ENCODE measurements at regions not wholly inside any gene's neighbourhood (a gene's known extent, or its start where the extent isn't known, plus 50 kb on each side); places are given as distances from the start of the nearest gene placed in this dataset.
A peak's percentile ranks its signal among the peaks of the same experiment; 100 is the strongest.

DNA sequence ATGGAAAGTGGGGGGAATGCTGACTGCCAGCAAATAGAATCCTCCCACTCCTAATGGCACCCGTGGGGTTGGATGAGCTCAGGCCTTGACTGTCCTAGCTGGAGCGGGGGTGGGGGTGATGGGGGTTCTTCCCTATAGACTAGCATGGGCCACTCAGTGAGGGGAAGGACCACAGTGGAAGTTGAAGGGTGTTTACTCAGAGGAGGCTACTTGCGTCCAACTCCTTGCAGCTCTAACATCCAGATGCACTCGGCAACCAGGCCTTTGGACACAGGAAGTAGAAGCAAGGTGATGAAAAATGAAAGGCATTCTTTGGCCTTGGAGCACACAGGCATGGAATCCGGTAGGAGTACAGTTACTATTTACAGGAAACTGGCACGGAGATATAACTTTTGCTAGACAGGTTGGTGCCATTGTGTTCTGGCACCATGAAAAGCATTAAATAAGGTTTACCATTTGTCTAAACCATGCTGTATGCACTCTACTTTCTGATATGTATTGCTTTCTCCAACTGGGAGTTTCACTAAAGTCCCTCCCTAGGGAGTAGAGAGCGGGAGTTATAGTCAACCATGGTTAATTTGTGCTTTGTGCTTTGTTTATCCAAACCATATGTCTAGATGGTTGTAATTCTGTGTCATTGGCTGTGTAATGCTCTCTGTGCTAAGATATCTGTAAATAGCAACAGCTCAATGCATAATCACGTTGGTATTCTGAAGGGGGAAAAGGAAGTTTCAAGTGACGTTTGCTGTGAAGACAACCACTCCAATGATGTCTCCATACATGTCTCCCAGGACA, 125.3 kb downstream of the TSHZ3 start:
- DNase-seq (ENCODE audit: low spot score), result peak; percentile 59

DNA sequence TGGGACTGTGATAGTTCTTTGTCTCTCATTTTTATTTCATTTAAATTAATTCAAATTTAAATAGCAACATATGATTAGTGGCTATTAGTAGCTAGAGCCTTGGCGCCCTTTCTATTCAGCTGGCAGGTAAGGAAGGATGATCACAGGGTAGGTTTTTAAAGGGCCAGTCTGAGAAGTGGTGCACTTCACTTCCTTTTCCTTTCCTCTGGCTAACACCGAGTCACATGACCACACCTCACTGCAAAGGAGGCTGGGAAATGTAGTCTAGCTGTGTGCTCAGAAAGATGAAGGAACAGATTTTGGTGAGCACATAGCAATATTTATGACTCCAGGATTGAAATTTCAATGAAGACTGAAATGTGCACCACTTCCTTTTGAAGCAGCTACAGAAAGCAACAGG, 128.7 kb downstream of the TSHZ3 start:
- DNase-seq (ENCODE audit: low spot score), result no peak

DNA sequence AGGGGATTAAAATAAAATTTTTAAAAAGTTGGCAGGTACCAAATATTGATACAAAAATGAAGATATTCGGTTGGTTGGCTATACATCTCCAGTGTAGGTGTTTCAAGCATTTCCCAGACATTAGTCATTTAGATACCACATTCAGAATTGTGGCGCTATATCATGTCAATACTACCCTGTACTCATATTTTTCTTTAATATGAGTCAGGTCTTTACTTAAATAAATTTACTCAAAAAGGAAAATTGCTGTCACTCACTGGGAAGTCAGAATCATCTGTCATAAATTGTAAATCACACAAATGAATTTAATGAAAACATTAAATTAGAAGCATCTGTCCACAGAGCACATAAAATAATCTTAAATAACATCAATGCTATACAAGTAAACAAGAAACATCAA, 134.2 kb downstream of the TSHZ3 start:
- no peak for DNase-seq (ENCODE audit: low spot score)

DNA sequence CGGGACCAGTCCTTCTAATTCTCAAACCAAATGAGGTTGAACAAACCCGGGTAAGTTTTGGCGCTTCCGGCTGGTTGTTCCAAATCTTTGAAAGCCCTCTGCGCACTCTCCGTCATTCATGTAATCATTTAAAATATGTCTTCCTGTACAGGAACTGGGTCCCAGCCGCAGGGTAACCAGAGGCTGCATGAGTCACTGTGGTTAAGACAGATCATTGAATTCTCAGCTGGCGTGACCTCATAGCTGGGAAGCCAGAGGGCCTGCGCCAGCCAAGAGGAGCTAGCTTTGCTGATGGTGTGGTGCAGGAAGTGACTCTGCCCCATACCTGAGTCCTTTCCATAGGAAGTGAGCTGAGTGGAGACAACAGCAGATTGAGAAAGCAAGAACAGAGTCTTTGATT, 135.2 kb downstream of the TSHZ3 start:
- DNase-seq (ENCODE audit: low spot score), result peak; percentile 94

DNA sequence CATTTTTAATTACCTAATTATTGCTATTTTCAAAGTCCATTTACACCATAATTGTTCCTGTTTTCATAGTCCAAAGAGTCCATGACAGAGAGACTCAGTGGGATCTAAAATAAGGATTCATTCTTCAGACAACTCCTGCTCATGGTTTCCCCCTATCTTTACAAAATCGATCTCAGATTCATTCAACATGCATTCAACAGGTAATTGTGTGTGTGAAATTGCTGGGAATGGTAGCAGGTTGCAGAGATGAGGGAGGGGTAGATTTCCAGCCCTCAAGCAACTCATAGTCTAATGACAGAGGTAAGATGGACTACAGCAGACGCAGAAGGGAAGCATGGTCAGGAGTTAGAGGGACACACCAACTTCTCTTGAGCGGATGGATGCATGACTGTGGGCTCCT, 138.1 kb downstream of the TSHZ3 start:
- DNase-seq (ENCODE audit: low spot score), result no peak

DNA sequence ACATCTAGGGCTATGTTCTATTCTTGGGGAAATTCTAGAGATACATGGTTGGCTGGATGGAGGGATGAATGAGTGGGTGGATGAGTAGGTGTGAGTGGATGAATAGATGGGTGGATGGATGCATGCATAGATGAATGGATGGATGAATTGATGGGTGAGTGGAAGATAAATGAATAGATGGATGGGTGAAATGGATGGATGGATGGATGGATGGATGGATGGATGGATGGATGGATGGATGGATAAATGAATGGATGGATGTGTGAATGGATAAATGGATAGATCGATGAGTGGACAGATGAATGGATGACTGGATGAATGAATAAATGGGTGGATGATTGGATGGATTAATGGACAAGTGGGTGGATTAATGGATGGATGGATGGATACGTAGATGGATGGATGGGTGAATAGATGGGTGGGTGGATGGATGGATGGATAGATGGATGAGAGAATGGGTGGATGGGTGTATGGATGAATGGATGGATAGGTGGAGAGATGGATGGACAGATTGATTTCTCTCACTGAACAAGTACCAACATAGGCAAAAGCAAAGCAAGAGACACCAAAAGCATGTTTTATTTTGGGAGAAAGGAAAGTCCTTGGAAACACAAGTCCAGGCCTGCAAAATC, 143.2 kb downstream of the TSHZ3 start:
- no peak for DNase-seq (ENCODE audit: low spot score)

DNA sequence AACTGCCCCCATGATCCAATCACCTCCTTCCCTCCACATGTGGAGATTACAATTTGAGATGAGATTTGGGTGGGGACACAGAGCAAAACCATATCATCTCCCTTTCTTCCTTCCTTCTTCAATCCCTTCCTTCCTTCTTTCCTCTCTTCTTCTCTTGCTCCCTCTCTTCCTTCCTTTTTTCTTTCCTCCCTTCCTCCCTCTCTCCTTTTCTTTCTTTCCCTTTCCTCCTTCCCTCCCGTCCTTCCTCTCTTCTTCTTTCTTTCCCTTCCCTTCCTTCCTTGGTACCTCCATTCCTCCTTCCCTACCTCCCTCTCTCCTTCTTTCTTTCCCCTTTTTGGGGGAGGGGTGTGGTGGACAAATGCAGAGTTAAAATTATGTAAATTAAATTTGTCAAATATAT, 145.1 kb downstream of the TSHZ3 start:
- DNase-seq (ENCODE audit: low spot score), result no peak

DNA sequence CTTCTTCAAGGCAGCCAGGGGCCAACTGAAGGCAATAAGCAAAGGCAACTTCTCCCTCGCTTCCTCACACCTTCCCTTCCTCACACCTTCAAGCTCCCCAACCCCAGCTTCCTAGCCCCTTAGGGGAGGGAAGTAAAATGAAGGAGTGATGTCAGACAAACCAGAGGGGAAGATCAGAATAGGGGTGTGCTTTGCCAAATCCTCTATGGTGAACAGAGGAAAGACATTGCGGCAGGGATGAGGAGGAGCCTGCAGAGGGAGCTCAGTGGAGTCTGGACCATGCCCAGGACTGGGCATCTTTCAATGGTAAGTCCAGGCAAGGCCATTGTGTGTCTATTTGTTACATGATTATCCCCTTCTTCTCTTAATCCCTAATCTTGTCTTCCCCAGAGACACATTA, 164.0 kb downstream of the TSHZ3 start:
- DNase-seq (ENCODE audit: low spot score), result no peak

DNA sequence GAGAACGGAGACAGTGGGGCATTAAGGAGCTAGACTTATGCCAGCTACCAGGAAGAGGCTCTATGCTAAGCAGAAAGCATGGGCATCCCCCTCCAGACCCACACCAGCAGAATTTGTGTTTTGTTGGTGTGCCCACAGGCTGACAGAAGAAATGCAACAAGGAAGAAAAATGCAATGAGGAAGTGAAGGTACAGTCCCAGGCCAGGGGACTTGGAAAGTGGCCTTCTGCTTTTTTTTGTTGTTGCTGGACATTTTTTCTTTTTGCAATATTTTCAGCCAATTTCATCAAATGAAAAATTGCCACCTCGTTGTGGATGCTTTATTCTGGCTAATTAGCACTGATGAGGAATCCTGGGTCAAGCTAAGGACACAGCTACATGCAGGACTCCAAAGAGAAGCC, 167.7 kb downstream of the TSHZ3 start:
- DNase-seq (ENCODE audit: low spot score), result no peak

DNA sequence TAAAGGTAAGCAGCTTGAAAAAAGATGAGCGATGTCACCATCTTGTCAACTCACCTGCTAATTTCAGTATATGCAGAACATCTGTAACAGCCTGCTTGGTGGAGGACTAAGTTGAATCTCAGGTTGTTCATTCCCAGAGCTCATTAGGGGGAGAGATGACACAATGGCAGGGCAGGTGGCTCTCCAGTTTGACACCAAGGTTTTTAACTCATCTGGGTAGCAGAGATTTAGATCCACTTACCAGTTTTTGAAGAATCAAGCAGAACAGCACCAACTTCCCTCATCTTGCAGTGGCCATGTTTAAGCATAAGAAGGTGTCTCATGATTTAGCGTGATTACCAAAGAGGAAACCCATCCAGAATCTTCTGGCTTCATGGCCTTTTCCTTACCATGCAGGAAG, 168.3 kb downstream of the TSHZ3 start:
- no peak for DNase-seq (ENCODE audit: low spot score)

DNA sequence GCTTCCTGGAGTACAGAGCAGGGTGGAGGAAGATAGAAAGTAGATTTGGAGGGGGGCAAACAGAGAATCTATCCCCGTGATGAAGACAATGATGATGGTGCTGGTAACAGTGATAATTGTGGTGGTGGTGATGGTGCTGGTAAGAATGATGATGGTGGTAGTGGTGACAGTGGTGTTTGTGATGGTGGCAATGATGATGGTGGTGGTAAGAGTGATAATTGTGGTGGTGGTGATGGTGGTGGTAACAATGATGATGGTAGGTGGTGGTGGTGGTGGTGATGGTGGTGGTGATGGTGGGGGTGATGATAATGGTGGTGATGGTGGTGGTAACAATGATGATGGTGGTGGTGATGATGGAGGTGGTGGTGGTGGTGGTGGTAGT, 169.8 kb downstream of the TSHZ3 start:
- no peak for DNase-seq (ENCODE audit: low spot score)

DNA sequence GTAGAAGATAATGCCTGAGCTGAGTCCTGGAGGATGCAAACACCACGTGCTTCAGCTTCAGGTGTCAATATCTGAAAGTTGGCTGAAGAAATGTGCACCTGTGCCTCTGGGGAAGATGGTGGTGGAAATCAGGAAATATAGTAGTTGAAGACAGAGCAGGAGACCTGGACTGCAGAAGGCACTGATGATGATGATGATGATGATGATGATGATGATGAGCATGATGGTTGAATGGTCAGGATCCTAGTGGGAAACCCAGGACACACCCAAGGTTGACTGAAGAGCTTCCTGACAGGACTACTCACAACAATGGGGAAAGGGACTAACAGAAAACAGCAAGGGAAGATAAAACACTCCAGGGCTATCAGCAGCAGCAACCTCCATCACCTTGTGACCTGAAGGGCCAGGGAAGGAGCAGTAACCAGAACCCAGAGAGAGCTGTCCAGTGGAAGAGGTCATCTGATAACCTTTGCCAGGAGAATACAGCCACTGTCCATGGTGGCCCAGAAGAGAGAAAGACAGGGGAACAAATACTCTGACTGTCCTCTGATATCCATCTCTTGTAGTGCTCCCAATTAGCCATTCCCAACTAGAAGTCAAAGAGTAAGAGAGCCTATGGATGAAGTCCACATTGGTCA, 170.3 kb downstream of the TSHZ3 start:
- no peak for DNase-seq (ENCODE audit: low spot score)

DNA sequence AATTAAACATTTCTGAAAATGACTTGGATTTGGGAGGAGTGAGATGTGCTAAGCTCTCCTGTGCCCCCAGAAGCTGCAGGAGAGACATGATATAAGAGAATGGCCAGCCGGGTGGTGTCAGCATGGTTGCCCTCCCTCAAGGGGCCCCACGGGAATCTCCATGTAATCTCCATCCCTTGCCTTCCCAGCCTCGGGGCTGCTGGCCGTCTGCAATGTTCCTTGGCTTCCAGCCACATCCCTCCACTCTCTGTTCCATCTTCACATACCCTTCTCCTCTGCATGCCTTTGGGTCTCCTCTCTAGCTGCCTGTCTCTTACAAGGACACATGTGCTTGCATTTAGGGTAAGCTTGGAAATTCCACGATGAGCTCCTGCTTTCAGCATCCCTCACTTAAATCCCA, 172.0 kb downstream of the TSHZ3 start:
- DNase-seq (ENCODE audit: low spot score), result no peak

DNA sequence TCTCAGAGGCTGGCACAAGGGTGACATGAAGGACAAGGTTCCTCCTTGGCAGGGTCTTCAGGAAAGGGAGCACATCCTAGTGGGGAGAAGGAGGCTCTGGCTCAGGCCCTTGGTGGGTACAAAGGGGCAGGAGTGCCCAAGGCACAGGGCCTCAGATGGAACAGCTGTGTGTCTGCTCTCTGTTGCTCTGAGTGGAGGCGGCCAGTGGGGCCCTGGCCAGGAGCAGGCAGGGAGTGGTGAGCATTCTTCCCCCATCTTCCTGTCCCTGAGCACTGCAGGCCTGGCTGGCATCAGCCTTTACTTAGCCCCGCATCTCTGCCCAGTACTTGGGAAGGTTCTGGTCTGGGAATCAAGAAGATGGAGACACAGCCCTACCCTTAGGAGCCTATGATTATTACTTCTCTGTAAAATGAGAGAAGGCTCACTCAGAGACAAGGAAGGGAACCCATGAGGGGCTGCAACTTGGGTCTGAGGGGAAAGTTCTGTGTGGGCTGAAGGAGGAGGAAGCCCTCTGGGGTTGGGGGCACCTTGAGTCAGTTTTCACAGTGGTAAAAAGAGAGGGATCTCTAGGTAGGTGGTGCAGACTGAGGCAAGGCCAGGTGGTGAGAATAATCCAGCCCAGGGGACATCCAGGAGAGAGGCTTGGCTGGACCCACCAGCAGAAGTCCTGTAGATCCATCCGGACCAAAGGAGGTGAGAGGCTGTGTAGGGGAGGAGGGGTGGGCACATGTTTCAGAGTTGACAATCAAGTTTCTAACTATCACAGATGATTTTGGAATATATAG, 173.5 kb downstream of the TSHZ3 start:
- no peak for DNase-seq (ENCODE audit: low spot score)

DNA sequence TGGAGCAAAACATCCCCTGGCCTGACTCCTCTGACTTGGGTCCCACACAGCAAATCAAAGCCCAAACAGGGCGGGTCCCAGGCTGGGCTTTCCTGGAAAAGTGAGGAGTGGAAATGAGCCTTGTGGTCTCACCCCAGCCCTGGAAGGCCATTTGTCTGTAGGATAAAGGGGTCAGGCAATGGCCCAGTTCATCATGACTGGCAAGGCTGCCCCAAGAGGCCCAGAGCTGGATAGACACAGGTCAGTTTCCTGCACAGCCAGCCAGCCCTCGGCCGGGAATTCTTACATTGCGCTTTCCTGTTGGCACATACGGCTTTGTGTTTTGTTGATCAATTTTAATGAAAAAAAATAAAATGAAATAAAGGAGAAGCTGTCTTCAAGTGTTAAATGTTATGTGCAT, 174.3 kb downstream of the TSHZ3 start:
- no peak for DNase-seq (ENCODE audit: low spot score)

DNA sequence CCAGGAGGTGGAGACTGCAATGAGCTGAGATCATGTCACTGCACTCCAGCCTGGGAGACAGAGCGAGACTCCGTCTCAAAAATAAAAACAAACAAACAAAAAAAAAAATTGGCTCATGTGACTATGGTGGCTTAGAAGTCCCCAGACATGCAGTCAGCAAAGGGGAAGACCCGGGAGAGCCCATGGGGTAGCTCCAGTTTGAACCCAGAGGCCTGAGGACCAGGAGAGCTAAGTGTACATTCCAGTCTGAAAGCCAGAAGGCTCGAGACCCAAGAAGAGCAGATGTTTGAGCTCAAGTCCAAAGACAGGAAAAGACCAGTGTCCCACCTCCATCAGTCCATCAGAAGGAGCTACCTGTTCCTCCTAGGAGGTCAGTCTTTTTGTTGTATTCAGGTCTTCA, 175.2 kb downstream of the TSHZ3 start:
- no peak for DNase-seq (ENCODE audit: low spot score)

DNA sequence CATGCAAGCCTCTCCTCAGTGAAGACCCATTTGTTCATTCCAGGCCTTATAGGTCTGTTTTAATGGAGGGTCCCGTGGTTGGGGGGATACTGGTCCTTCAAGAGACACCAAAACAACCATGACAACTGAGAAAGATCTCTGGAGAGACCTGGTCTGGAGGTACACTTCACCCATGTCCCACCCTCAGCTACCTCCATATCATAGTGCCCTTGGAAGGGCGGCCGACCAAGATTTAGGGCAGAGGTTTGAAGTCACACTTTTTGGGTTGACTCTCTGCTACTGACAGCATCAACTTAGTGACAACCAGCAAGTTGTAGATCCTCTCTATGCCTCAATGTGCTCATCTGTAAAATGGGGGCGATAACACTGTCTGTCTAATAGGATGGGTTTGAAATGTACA, 177.3 kb downstream of the TSHZ3 start:
- DNase-seq (ENCODE audit: low spot score), result no peak

DNA sequence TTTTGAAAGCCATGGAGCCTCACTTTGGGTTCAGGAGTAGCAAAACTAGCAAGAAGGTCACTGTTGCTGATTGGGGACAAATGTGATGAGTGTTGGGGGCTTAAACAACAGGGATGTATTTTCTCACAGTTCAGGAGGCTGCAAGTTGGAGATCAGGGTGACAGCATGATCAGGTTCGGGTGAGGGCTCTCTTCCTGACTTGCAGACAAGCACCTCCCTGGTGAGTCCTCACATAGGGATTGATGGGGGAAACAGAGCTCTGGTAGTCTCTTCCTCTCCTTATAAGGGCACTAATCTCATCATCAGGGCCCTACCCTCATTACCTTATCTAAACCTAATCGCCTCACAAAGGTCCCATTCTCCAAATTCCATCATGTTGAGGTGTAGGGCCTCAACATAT, 179.2 kb downstream of the TSHZ3 start:
- no peak for DNase-seq (ENCODE audit: low spot score)

DNA sequence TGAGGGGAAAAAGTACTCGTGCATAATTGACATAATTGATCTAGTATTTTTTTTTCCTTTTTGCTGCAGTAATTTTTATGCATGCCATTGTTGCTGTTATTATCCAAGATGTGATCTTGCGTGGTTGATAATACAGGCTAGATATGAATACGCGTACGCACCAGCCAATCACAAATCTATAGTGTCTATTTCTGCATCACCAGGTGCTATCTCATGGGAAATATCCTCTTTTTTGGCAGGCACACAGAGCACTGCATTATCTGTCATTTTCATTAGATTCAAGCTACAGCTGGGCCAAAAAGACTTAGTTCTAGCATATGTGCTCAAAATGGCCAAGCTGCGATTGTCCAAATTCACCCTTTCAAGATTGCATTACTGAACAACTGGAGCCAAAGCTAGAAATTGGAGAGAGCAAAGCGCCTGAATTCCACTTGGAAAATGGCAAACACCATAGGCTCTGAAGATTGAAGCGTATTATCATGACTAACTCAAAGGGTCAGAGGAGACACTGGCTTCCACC, 181.1 kb downstream of the TSHZ3 start:
- no peak for DNase-seq (ENCODE audit: low spot score)

DNA sequence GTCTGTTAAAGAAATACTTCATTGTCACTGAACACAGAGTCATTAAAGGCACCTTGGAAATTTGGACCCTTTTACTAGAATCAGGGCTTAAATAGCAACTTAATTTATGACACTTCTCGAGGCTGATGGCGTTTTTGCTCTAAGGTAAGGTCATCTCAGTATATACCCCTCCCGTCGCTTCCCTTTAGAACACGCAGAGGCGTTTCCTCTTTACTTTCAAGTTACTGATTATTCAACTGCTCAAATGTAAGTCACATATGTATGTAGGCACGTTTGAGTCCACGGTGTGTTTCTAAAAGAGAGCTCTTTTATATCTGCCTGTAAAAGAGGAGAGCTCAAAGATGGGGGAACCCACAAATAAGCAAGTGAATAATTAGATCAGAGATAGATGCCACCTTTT, 181.5 kb downstream of the TSHZ3 start:
- DNase-seq (ENCODE audit: low spot score), result no peak

DNA sequence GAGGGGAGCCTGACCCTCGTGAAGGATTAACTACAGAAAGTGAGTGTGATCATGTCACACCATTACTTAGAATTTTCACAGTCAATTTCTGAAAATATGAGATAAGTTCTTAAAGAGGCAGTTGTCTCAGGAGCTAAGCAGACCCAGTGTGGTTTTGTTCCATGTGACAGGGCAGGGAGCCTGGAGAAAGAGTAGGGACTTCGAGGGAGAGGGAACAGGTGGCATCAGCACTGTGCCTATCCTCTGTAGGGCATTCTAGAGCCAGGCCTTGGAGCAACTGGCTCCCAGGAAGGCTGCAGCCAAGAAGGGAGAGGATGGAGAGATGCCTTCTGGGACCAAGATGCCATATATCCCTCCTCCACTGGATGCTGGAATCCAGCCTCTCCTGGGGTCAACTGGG, 183.0 kb downstream of the TSHZ3 start:
- DNase-seq (ENCODE audit: low spot score), result no peak

DNA sequence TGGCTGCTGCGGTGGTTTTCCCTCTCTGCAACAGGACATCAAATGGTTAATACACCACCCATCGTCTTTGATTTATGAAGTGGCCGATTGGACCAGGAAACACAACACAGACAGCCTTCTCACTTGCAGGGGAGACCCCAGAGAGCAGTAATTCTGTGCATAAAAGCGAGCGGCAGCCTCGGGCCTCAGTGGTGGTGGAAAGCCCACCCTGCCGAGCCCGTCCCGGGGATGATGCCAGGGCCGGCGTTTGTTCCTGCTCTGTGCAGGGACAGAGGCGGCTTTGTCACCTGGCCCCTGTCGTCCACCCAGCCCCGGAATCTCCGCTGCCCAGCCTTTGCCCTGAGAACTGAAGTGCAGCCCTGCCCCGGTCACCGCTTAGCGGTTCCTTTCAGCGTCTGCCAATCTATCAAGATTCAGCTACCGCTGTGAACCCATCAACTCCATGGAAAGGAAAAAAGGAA, 184.4 kb downstream of the TSHZ3 start:
- no peak for DNase-seq (ENCODE audit: low spot score)
